ENCODE measurements at regions not wholly inside any gene's neighbourhood (a gene's known extent, or its start where the extent isn't known, plus 50 kb on each side); places are given as distances from the start of the nearest gene placed in this dataset.
"Not testable (repeated sequence)": the region's sequence is repeated elsewhere in the genome, so short reads cannot be mapped to it uniquely, and the experiment has no call there.

DNA sequence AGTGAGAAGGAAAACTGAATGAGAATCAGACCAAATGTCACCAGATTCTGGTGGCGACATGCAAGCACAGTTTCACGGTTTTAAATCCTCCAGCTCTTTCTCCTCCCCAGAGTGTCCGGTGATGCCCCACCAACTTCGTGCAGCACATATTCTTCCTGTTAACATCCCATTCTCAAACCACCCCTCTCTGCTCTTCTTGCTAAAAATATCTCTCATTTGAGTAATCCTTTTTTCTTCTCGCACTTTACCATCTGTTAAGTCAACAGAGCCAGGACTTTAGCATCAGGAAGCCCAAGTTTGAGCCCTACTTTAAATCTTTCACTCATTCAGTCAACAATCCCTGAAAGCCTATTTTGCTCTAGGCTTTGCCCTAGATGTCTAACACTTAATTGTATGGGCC lies 68.2 kb upstream of the VGLL4 start:
- no peak for DNase-seq

DNA sequence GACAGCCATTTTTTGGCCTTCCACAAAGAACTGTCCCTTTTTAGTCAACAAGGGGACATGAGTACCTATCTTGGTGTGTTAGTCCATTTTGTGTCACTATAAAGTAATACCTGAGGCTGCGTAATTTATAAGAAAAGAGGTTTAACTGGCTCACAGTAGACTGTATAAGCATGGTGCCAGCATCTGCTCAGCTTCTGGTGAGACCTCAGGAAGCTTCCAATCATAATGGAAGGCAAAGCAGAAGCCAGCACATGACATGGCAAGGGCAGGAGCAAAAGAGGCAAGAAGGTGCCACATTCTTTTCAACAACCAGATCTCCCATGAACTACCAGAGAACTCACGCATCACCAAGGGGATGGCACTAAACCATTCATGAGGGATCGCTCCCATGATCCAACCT lies 66.1 kb upstream of the VGLL4 start:
- no peak for DNase-seq

DNA sequence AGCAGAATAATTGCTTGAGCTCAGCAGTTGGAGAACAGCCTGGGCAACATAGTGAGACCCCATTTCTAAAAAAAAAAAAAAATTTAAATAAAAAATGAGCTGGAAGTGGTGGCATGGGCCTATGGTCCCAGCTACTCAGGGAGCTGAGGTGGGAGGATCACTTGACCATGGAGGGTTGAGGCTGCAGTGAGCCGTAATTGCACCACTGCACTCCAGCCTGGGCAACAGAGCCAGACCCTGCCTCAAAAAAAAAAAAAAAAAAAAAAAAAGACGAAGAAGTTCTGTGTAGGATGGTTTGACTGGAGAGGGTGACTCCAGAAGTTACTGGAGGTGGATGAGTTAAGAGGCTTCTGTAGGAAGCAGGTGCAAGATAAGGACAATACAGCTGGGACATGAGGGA lies 63.4 kb upstream of the VGLL4 start:
- DNase-seq: not testable (repeated sequence)

DNA sequence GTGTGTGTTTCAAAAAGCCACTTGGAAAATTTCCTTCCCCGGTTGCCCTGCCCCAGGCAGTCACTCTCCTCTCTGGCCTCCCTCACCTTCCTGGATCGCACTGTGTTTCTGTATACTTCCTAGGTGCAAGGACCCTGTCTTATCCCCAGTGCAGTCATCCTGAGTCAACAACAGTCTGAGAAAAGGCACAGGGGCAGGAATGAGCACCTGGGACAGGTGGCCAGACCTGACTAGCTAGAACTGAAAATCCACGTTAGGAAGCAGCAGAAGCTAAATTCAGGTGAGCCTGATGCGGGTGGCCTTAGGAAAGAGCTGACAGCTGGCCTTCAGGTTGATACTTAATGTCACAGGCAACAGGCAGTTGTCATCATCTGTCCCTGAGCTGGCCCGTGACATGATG lies 62.9 kb upstream of the VGLL4 start:
- DNase-seq: no peak

DNA sequence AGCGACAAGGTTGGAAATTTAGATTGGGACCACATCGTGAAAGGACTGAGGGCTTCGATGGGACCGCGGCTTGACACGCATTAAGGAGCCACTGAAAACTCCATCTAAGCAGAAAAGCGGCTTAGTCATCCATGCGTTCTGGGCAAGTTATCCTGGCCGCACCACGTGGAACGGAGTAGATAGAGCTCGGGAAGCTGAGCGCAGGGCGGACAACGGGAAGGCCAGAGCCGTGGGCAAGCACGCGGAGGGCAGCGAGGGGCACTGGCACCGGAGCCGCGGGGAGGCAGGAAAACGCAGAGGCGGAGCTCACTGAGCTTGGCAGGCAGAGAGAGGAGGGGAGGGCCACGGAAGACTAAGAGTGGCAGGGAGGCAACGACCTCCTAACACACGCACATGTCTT lies 61.3 kb upstream of the VGLL4 start:
- no peak for DNase-seq

DNA sequence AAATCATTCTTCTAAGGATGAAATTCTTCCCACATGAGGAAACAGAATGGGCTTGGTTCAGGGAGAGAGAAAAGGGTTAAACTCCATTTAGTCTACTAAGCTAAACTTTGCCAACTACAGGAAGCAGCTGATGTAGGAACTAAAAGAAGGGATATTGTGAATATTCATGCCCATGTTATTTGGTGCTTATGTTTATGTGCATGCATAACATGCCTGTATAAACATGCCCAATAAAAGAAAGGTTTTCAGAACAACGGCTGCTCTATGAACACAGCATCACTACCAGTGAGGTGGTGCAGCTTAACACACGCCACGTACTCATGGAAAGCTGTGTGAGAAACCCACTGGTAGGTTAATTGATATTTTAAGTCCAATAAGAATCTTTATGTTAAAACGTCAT lies 59.4 kb upstream of the VGLL4 start:
- no peak for DNase-seq

DNA sequence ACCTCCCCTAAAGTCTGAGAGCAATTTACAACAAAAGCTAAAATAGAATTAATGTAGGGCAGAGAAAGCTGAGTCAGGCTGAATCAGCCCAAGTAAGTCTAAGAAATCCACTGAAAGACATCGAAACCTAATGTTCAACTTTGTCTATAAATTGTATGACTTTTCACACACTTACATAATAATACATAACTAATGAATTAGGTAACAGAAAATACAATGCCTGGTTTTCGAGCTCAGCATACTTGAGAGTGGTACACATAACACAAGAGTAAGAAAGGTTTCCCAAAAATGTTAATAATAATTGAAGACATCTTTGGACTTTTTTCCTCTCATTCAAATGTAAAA lies 55.3 kb upstream of the VGLL4 start:
- DNase-seq: no peak

DNA sequence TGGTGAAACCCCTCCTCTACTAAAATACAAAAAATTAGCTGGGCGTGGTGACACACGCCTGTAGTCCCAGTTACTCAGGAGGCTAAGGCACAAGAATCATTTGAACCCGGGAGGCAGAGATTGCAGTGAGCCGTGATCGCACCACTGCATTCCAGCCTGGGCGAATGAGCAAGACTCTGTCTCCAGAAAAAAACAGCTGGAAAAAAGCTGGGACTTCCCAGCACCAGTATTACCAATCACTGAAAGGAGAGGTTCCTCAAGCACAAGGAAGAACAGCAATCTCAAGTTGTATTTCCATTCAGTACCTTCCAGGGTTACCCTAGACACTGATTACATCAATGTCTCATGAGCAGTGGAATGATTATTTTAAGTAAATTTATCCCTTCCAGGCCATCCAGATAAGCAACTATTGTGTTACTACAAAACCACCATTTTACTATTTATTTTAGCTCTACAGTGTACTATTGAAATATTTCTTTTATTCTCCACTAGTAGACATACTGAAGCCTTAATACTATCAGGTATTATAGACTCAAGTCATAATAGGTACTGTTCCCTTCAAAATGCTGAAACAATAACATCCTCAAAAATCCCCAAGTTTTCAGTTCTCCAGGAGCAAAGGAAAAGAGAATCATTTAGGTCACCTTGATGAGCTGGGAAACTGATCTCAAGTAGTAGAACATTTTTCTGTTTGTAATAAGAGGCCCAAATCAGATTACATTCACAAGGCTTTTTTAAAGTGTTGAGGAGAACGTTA lies 54.8 kb upstream of the VGLL4 start:
- no peak for DNase-seq

DNA sequence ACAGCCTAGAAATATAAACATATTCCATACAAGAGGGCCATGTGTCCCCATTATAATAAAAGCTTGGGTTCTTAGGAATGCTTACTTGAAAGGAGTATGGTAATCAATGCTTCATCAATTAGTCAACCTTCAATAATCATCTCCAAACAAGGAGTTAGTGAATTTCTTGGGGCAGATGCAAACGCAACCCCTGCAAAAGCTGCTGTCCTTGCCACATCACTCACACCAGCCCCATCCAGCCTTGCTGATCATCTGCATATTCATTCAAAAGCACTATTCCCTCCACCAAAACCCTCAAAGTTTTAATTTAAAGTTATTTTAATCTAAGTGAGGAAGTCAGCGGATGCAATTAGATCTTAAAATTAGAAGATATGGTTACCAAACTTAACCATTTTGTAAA lies 54.0 kb upstream of the VGLL4 start:
- no peak for DNase-seq

DNA sequence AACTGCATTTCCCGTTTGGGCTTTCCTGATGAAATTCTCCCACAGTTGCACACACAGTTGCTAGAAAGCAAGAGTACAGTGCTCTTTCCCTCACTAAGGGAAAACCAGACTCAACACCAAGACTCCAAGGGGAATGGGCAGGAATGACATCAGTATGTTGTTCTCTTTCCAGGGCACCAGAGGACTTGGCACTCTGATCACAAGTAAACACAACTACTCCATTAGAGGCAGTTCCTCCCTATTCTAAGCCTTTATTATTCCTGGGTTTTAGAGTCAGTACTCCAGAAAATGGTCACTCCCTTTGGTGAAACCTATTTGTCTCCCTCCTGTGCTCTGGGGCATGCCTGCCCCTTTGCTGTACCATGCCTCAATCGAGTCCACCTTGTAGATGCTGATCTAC lies 52.3 kb upstream of the VGLL4 start:
- no peak for DNase-seq
